Adrenal gland (tissue), 9 donors: ENCODE measurements at regions not wholly inside any gene's neighbourhood (a gene's known extent, or its start where the extent isn't known, plus 50 kb on each side); places are given as distances from the start of the nearest gene placed in this dataset.

Experiments
- DNase-seq, 7 donors: peaks; one replicate each; pipeline ENCODE4 v3.0.0-alpha.2; 2019 to 2020
- H3K27ac ChIP-seq, 5 donors: fragments of 200-600 bp; sonication (generic) in 4 of 5; 1 replicate in 3 of 5; 2 replicates in 2 of 5; pipeline versions ENCODE4 v1.5.1 to v1.8.0; 2016 to 2020; ENCODE audit warnings: mild to moderate bottlenecking in 1 of 5
- H3K27me3 ChIP-seq: fragments of 200-600 bp; 2 replicates; pipeline ENCODE4 v1.8.0; 2021
- H3K36me3 ChIP-seq, 2 donors: fragments of 200-600 bp; replicated peaks in 1 of 2; 1 replicate in 1 of 2; 2 replicates in 1 of 2; pipeline versions ENCODE4 v1.5.1 to v1.8.0; 2018 to 2022
- H3K4me1 ChIP-seq, 2 donors: fragments of 200-600 bp; replicated peaks in 1 of 2; 1 replicate in 1 of 2; 2 replicates in 1 of 2; pipeline versions ENCODE4 v1.5.1 to v1.8.0; 2018 to 2021
- H3K4me3 ChIP-seq, 4 donors: fragments of 200-600 bp; sonication (generic) in 3 of 4; one replicate each; pipeline ENCODE4 v1.5.1; 2016 to 2018
- H3K9me3 ChIP-seq, 3 donors: fragments of 200-600 bp; sonication (generic) in 1 of 3; replicated peaks in 1 of 3; 1 replicate in 2 of 3; 2 replicates in 1 of 3; pipeline versions ENCODE4 v1.5.1 to v1.8.0; 2016 to 2021
- CTCF ChIP-seq, 6 experiments: fragments of 450-650 bp in 4 of 6; fragments of 200-600 bp in 2 of 6; sonication (generic) in 1 of 6; IDR thresholded peaks; 1 replicate in 5 of 6; 2 replicates in 1 of 6; pipeline versions ENCODE4 v1.5.1 to v1.8.0; 2016 to 2021; ENCODE audit warnings: antibody characterized with exemption in 6 of 6, mild to moderate bottlenecking in 2 of 6, moderate library complexity in 1 of 6
- POLR2A ChIP-seq, 2 donors: fragments of 450-650 bp; IDR thresholded peaks; one replicate each; pipeline ENCODE4 v1.6.1; 2017; ENCODE audit warnings: antibody characterized with exemption in 2 of 2, mild to moderate bottlenecking in 2 of 2, moderate library complexity in 1 of 2
- WGBS, 4 donors: extraction: QIAGEN DNeasy Blood & Tissue Kit in 2 of 4; methylation state at CpG; one replicate each; pipeline versions ENCODE4 v1.1.5 to v1.1.7; 2013 to 2017; 5-methylcytosine and 5-hydroxymethylcytosine counted together
- intact Hi-C, 2 donors: fragments of 100-400 bp; cut with DNase I; formaldehyde crosslinking; loops; one replicate each; pipeline versions ENCODE4 v1.14.1 to v1.15.0; 2022 to 2023
- donor health status: healthy with polysubstance abuse.
- donor health status: Bipolar disorder and iron deficiency.
- donor health status: DM: yes; HTN: yes; CAD: no.
- donor health status: DM: no; HTN: no; CAD: no.
- donor health status: DM: no; HTN: no; CAD: no.

- no peaks in the 10 kb centered on the region for H3K9me3 ChIP-seq
- no peak overlapping the region for H3K4me3 ChIP-seq
- TF ChIP-seq POLR2A (IDR thresholded peaks at IDR 0.05) (no peak), CTCF (IDR thresholded peaks at IDR 0.05) (no peak)
- H3K36me3 ChIP-seq = no peaks in the 10 kb centered on the region
- 64 to 93% (median 85%) methylated on average over 3 of the region's 3 CpGs for WGBS, 4 donors
- intact Hi-C loops = no loop called here
- DNase-seq = no peak
- no peak overlapping the region for H3K27ac ChIP-seq
- no peaks in the 10 kb centered on the region for H3K27me3 ChIP-seq
- peaks cover 14 to 16% of the 10 kb centered on the region in 2 donors for H3K4me1 ChIP-seq
Observed at GRCh38 chr12:95411057-95411456, 62.9 kb upstream of the METAP2 start.

- H3K4me3 ChIP-seq = no peak overlapping the region
- peak; percentile 42 to 75 (median 56) for DNase-seq
- H3K4me1 ChIP-seq = peaks cover 14 to 16% of the 10 kb centered on the region in 2 donors
- intact Hi-C loops = no loop called here
- WGBS, 4 donors = 44 to 55% (median 47%) methylated on average over 3 of the region's 3 CpGs
- H3K27ac ChIP-seq = no peak overlapping the region
- no peaks in the 10 kb centered on the region for H3K9me3 ChIP-seq
- no peaks in the 10 kb centered on the region for H3K27me3 ChIP-seq
- H3K36me3 ChIP-seq = no peaks in the 10 kb centered on the region
- TF ChIP-seq POLR2A (IDR thresholded peaks at IDR 0.05) = no peak
- TF ChIP-seq CTCF (IDR thresholded peaks at IDR 0.05) = no peak
Observed at GRCh38 chr12:95411466-95411865, 62.5 kb upstream of the METAP2 start.

- Histone ChIP-seq H3K9me3 (no peaks in the 10 kb centered on the region), H3K27ac (peak overlapping the region in 3 of 5 donors; percentile 3 to 10 (median 9)), H3K27me3 (no peaks in the 10 kb centered on the region), H3K4me1 (peaks cover 14 to 16% of the 10 kb centered on the region in 2 donors), H3K36me3 (no peaks in the 10 kb centered on the region), H3K4me3 (no peak overlapping the region)
- peak in 4 of 7 donors; percentile 10 to 26 (median 23) for DNase-seq
- WGBS, 4 donors = 46 to 55% (median 54%) methylated on average over 4 of the region's 4 CpGs
- intact Hi-C loops = no loop called here
- no peak for TF ChIP-seq CTCF (IDR thresholded peaks at IDR 0.05)
- no peak for TF ChIP-seq POLR2A (IDR thresholded peaks at IDR 0.05)
Observed at GRCh38 chr12:95412482-95413311, 61.3 kb upstream of the METAP2 start.

- Histone ChIP-seq H3K4me3 (no peak overlapping the region), H3K36me3 (no peaks in the 10 kb centered on the region), H3K4me1 (peaks cover 14 to 16% of the 10 kb centered on the region in 2 donors), H3K27me3 (no peaks in the 10 kb centered on the region), H3K27ac (no peak overlapping the region), H3K9me3 (no peaks in the 10 kb centered on the region)
- intact Hi-C loops = no loop called here
- no peak for TF ChIP-seq CTCF (IDR thresholded peaks at IDR 0.05)
- no peak for TF ChIP-seq POLR2A (IDR thresholded peaks at IDR 0.05)
- 78 to 95% (median 89%) methylated on average over 3 of the region's 3 CpGs for WGBS, 4 donors
- DNase-seq = no peak
Observed at GRCh38 chr12:95413576-95413975, 60.4 kb upstream of the METAP2 start.
